ENCODE measurements at regions not wholly inside any gene's neighbourhood (a gene's known extent, or its start where the extent isn't known, plus 50 kb on each side); places are given as distances from the start of the nearest gene placed in this dataset.
A peak's percentile ranks its signal among the peaks of the same experiment; 100 is the strongest.

DNA sequence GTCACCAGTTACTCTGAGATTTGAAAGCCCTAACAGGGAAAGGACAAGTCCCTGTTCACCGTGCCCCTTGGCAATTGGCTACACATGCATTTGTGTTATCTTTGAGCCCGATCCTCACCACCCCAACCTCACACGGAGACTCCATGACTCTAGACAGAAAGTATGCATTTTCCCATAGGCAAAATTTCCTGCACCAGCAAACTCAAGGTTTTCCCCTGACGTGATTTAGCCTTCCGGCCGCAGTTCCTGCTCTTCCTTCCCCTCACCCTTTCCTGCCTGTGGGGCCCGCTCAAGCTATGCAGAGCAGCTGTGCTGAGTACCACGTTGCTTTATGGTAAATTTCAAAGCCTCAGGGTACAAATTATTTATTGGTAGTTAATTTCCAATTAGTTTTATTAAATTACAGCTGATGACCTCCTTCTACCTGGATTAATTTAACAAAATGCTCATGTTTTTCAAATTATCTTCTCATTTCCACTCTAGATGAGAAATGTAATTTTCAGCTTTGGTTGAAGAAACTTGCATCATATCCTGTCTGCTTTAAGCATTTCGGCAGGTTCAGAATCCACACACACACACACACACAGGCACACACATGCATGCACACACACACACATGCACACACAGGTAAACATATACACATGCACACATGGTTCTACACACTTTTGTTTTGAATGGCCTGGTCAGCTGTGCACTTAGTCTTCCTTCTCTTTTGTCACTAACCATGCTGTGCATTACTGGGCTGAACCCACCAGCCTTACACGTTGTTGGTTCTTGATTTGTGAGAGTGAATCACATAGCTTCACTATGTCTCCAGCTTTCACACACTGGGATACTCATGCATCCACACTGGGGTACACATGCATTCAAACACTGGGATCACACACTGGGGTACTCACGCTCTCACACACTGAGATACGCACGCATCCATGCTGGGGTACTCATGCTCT, 283.1 kb upstream of the PITRM1 start:
- Mint-ChIP-seq H3K9me3 (peaks cover 0 to 2% (median 0%) of the 10 kb centered on the region in 3 donors), H3K4me1 (peaks cover 0 to 14% (median 0%) of the 10 kb centered on the region in 3 donors), H3K4me3 (peak overlapping the region in 3 of 4 donors; percentile 43 to 60 (median 48)), H3K27me3 (peaks cover 6% of the 10 kb centered on the region), H3K27ac (no peak overlapping the region), H3K36me3 (peaks cover 3% of the 10 kb centered on the region)

DNA sequence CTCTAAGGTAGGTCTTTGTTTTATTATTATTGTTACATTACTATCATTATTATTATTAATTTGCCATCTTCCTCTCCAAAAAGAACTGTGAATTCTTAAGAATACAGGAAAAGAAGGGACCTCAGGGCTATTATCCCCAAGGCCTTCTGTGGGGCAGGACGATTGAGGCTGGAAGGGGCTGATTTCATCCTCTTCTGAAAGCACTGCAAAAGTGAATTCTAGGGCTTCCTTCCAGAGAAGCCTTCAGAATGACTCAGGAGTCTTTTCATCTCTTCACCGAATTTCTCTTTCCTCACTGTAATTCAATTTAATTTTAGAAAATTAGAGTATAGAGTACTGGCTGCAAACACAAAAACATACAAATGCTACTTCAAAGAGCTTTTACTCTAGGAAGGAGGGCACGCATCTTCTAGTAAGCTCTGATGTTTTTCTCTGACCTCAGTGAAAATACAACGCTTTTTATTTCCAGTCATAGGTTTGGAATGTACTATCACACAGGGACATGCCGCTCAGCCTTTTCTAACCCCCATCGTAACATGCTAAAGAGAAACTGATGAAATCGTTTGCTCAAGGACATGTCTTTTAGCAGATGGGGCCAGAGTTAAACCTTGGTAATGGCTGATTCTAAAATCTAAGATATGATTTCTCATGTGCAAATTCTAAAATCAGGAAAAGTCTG, 280.2 kb upstream of the PITRM1 start:
- Mint-ChIP-seq H3K27me3 (peaks cover 7% of the 10 kb centered on the region), H3K4me1 (peaks cover 0 to 14% (median 0%) of the 10 kb centered on the region in 3 donors), H3K36me3 (no peaks in the 10 kb centered on the region), H3K9me3 (peaks cover 0 to 7% (median 3%) of the 10 kb centered on the region in 3 donors), H3K27ac (no peak overlapping the region), H3K4me3 (no peak overlapping the region)

DNA sequence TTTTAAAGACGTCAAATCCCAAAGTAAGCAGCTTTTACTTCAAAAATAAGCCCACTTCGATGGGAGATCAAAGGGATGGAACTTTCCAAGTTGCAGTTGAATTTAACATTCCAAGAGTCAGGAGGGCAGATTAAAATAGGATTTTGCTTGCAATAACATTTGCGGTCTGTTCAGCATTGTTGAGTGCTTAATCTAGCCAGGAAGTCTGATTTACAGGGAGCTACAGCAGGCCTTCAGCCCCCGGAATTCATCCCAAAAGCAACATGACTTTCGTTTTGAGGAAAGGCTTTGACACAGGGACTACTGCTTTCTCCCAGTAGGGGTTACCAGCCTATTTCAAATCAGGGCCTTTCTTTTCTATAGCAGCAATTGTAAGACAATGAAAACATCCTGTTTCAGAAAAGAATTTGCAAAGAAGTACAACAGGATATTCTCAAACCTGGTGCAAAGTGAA, 279.6 kb upstream of the PITRM1 start:
- peaks cover 0 to 7% (median 3%) of the 10 kb centered on the region in 3 donors for H3K9me3 Mint-ChIP-seq
- peaks cover 0 to 14% (median 2%) of the 10 kb centered on the region in 3 donors for H3K4me1 Mint-ChIP-seq
- H3K4me3 Mint-ChIP-seq = peak overlapping the region in 1 of 4 donors; percentile 72
- no peaks in the 10 kb centered on the region for H3K36me3 Mint-ChIP-seq
- H3K27ac Mint-ChIP-seq = peak overlapping the region in 1 of 3 donors; percentile 62
- peaks cover 9% of the 10 kb centered on the region for H3K27me3 Mint-ChIP-seq

DNA sequence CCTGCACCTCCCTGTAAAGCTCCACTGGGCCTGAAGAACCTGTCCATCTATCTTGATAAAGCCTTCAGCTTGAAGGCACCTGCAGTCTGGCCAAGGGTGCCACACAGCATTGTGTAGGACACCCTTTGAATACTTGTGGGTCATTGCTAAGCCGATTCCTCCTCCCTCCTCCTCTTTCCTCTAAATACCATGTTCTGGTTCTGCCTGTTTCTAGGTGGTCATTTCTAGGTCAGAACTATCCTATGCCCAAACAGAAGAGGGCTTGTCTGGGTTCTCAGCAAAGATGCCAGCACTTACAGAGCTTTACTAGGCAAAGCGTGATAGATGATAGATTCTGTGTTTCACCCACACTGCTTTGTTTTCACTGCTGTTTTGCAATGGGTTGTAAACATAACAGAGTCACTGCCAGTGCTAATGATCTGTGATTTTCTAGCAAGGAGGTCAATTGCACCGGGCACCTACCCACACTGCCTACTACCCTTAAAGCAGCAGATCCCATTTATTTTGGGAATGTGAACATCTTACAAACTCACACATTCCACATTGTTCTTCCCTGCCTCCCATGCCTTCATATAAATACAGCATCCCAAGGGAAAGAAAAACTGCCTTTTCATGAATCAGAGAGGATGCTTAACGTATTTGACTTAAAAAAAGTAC, 279.1 kb upstream of the PITRM1 start:
- peak overlapping the region in 1 of 3 donors; percentile 62 for H3K27ac Mint-ChIP-seq
- H3K4me3 Mint-ChIP-seq = peak overlapping the region in 1 of 4 donors; percentile 72
- H3K4me1 Mint-ChIP-seq = peaks cover 0 to 14% (median 2%) of the 10 kb centered on the region in 3 donors
- peaks cover 0 to 7% (median 3%) of the 10 kb centered on the region in 3 donors for H3K9me3 Mint-ChIP-seq
- H3K27me3 Mint-ChIP-seq = peaks cover 9% of the 10 kb centered on the region
- H3K36me3 Mint-ChIP-seq = no peaks in the 10 kb centered on the region

DNA sequence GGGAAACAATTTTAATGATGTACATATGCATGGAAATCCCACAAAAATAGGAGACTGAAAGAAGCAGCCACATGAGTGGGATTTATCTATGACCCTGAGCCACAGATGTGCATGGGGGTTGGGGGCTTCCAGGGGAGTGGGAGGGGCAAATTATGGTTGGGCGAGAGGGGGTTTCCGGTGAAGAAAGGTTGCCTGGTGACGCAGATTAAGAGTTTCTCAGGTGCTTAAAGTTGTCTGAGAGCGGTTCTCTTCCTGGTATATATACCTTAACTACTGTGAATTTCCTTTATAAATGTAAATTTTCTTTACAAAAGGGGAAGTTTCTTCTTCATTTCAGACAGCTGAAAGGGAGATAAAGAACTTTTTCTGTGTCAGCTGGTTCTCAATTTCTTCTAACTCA, 273.6 kb upstream of the PITRM1 start:
- peaks cover 2 to 6% (median 6%) of the 10 kb centered on the region in 3 donors for H3K4me1 Mint-ChIP-seq
- H3K36me3 Mint-ChIP-seq = no peaks in the 10 kb centered on the region
- H3K4me3 Mint-ChIP-seq = no peak overlapping the region
- H3K27ac Mint-ChIP-seq = no peak overlapping the region
- peaks cover 9% of the 10 kb centered on the region for H3K27me3 Mint-ChIP-seq
- H3K9me3 Mint-ChIP-seq = peaks cover 0 to 5% (median 3%) of the 10 kb centered on the region in 3 donors

DNA sequence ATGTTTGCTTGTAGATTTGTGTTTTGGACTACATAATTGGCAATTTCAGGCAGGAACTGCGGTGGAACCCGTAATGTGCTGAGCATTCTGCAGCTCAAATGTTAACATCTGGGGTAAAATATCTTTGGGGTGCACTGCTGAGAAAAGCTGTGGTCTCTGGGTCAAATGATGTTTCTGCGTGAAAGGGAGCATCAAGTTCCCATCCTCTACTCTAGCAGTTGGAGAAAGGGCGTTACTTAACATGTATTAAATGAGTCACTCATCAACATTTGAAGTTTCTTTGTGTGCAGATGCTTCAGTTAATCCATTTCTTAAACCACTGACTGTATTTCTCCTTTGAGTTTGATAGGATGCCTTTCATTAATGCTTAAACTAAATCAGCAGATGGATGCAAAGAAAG, 273.1 kb upstream of the PITRM1 start:
- Mint-ChIP-seq H3K9me3 (peaks cover 0 to 5% (median 3%) of the 10 kb centered on the region in 3 donors), H3K27me3 (peaks cover 9% of the 10 kb centered on the region), H3K27ac (no peak overlapping the region), H3K36me3 (no peaks in the 10 kb centered on the region), H3K4me1 (peaks cover 2 to 6% (median 6%) of the 10 kb centered on the region in 3 donors), H3K4me3 (no peak overlapping the region)

DNA sequence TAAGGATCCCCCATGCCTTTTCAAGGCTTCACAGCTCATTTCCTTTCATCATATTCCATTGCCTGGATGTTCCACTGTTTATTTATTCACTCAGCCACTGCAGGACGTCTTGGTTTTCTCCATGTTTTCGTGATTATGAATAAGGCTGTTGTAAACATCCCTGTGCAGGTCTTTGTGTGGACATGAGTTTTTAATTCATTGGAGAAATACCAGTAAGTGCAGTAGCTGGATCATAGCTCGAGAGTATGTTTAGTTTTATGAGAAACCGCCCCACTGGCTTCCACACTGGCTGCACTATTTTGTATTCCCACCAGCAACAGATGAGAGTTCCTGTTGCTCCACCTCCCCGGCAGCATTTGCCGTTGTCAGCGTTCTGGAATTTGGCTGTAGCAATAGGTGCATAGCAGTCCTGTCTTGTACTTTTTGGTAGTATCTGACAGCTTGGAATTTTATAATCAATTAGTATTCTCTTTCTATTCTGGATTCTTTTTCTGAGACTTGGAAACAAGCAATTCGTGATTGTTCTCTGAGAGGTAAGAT, 269.9 kb upstream of the PITRM1 start:
- Mint-ChIP-seq H3K4me3 (no peak overlapping the region), H3K4me1 (peaks cover 2 to 6% (median 6%) of the 10 kb centered on the region in 3 donors), H3K27ac (no peak overlapping the region), H3K36me3 (peaks cover 2% of the 10 kb centered on the region), H3K9me3 (peaks cover 0 to 3% (median 3%) of the 10 kb centered on the region in 3 donors), H3K27me3 (peaks cover 9% of the 10 kb centered on the region)

DNA sequence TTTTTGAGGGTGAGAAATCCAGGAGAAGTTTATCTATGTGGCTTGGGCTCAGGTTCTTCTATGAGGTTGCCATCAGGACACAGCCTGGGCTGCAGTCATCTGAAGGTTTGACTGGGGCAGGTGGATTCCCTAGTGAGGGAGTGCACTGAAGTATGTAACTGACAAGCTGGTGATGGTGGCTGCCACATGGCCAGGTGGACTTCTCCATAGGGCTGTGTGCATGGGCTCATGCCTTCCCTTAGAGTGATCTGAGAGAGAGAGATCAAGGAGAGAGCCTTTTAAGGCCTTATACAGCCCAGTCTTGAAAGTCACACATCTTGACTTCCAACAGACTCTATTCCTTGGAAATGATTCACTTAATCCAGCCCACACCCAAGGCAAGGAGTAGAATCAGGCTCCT, 266.6 kb upstream of the PITRM1 start:
- Mint-ChIP-seq H3K27me3 (peaks cover 1% of the 10 kb centered on the region), H3K36me3 (peaks cover 2% of the 10 kb centered on the region), H3K4me3 (no peak overlapping the region), H3K27ac (no peak overlapping the region), H3K4me1 (no peaks in the 10 kb centered on the region), H3K9me3 (peaks cover 0 to 3% (median 3%) of the 10 kb centered on the region in 3 donors)

DNA sequence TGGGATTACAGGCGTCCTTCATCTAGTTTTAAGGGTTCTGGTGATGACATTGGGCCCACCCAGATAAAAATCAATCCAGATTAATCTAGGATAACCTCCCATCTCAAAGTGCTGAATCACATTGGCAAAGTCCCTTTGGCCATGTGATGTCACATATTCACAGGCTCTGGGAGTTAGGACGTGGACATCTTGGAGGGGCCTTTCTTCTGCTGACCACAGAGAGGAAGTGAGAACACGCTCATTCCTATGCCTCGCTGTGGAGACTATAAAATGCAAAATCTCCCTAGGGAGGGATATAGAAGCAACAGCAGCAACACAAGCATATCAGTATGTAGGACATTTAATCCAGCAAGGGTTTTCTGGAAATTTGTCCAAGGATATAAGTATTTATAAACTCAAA, 266.0 kb upstream of the PITRM1 start:
- Mint-ChIP-seq H3K27me3 (peaks cover 1% of the 10 kb centered on the region), H3K4me1 (no peaks in the 10 kb centered on the region), H3K36me3 (peaks cover 2% of the 10 kb centered on the region), H3K27ac (no peak overlapping the region), H3K4me3 (no peak overlapping the region), H3K9me3 (peaks cover 0 to 3% (median 3%) of the 10 kb centered on the region in 3 donors)

DNA sequence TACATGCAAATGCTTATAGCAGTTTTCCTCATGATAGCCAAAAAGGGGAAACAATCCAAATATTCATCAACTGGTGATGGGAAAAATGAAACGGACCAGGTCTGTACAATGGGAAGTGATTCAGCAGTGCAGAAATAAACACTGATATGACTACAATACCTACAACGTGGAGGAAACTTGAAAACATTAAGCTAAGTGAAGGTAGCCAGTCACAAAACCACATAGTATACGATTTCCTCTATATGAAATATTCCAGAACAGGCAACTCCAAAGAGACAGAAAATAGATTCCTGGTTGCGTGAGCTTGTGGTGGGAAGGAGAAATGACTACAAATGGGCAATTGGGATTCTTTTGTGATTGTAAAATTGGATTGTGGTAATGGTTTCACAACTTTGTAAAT, 263.1 kb upstream of the PITRM1 start:
- Mint-ChIP-seq H3K4me1 (peaks cover 0 to 3% (median 1%) of the 10 kb centered on the region in 3 donors), H3K36me3 (peaks cover 2% of the 10 kb centered on the region), H3K27me3 (peaks cover 1% of the 10 kb centered on the region), H3K4me3 (no peak overlapping the region), H3K9me3 (peaks cover 3 to 5% (median 5%) of the 10 kb centered on the region in 3 donors), H3K27ac (no peak overlapping the region)

DNA sequence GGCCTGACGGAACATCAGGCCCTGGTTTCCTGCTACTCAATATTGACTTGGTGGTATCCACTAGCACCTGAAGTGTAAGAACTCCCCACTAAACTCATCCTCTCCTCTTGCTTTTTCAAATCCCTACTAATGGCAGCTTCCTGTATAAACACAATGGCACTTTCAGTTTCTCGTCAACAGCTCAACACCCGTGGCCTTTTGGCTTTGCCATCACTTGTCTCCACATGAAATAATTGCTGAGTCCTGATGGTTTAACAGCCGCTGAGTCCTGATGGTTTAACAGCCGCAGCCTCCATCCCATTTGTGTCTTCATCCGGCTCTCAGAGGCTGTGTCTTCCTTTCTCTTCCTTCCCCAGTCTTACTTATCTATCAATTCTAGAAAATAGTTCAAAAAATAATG, 261.4 kb upstream of the PITRM1 start:
- Mint-ChIP-seq H3K4me1 (peaks cover 0 to 6% (median 1%) of the 10 kb centered on the region in 3 donors), H3K27me3 (peaks cover 3% of the 10 kb centered on the region), H3K4me3 (no peak overlapping the region), H3K9me3 (peaks cover 3 to 13% (median 5%) of the 10 kb centered on the region in 3 donors), H3K36me3 (no peaks in the 10 kb centered on the region), H3K27ac (no peak overlapping the region)

DNA sequence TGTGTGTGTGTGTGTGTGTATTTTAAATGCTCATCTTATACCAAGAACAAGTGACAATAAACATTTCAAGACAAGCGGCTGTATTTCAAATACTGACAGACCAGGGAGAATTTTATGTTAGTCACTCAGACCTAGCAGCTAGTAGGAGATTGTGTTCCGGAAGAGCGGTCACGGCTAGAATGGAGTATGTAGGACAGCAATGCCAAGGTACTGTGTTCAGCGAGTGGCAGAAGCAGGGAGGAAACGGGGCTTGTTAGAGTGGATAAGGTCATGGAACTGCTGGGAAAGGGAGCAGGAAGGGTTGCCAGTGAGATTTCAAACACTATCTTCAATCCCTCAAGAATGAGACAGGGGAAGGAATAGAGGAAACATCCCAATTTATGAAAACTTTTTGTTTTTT, 260.5 kb upstream of the PITRM1 start:
- Mint-ChIP-seq H3K4me3 (no peak overlapping the region), H3K9me3 (peaks cover 2 to 13% (median 5%) of the 10 kb centered on the region in 3 donors), H3K4me1 (peaks cover 0 to 6% (median 1%) of the 10 kb centered on the region in 3 donors), H3K27ac (no peak overlapping the region), H3K36me3 (no peaks in the 10 kb centered on the region), H3K27me3 (peaks cover 3% of the 10 kb centered on the region)

DNA sequence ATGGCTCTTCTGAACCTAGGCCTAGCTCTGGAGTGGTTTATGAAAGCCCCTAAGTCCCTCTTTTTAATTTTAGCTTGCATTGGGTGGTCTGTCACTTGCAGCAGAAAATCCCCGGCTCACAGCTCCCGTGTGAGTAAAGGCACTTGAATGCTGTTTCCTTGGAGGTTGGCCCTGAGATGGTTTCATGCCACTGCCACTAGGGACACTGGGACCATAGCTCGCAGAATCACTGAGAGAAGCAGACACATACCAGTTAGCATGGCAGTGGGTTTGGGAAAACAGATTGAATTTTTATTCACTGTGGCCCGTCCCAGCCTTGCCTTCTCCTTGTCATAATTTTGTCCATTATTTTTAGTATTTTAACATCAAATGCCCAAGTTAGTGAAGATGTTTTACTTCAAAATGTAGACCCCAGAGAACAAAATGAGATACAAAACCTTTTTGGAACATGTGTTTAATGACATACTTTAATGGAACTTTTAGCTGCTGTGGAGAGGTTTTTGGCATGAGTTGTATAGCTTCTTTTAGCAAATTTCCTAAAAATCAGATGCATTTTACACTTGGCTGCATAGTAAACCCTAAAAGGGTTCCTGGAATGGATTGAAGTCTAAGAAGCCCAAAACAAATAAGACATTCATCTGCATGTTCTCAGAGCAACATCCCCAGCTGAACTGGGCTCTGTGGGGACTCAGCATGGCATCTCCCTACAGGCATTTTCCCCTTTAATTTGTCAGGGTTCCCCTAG, 259.7 kb upstream of the PITRM1 start:
- H3K9me3 Mint-ChIP-seq = peaks cover 2 to 13% (median 3%) of the 10 kb centered on the region in 3 donors
- H3K27ac Mint-ChIP-seq = no peak overlapping the region
- H3K27me3 Mint-ChIP-seq = peaks cover 1% of the 10 kb centered on the region
- H3K4me3 Mint-ChIP-seq = no peak overlapping the region
- H3K36me3 Mint-ChIP-seq = no peaks in the 10 kb centered on the region
- H3K4me1 Mint-ChIP-seq = peaks cover 0 to 6% (median 1%) of the 10 kb centered on the region in 3 donors

DNA sequence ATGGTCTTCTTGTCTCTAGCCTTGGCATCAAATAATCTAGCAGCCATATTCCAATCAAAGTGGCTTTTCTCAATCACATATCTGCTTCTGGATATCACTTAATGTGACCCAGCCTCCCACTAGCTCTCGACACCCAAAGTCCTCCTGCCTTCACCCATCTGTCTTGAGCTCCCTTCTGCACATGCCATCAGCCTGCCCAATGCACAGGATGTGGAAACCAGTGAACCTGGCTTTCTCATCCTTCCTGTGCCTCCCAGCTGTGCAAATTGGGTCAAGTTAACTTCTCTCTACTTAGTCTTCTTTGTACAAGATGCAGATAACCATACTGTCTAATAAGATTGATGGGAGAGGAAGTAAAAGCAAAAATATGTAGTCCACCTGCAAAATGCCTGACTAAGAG, 257.9 kb upstream of the PITRM1 start:
- H3K4me3 Mint-ChIP-seq = peak overlapping the region in 1 of 4 donors; percentile 29
- no peaks in the 10 kb centered on the region for H3K36me3 Mint-ChIP-seq
- peaks cover 10% of the 10 kb centered on the region for H3K27me3 Mint-ChIP-seq
- H3K27ac Mint-ChIP-seq = no peak overlapping the region
- peaks cover 2 to 13% (median 3%) of the 10 kb centered on the region in 3 donors for H3K9me3 Mint-ChIP-seq
- H3K4me1 Mint-ChIP-seq = peaks cover 0 to 6% (median 1%) of the 10 kb centered on the region in 3 donors
